Stimulated activated CD4-positive, alpha-beta T cell treated with anti-CD3 and anti-CD28 coated beads, Interleukin-2, amount 100 ng/mL, for 4 hours (primary cell): ENCODE measurements at regions not wholly inside any gene's neighbourhood (a gene's known extent, or its start where the extent isn't known, plus 50 kb on each side); places are given as distances from the start of the nearest gene placed in this dataset.
"Not testable (repeated sequence)": the region's sequence is repeated elsewhere in the genome, so short reads cannot be mapped to it uniquely, and the experiment has no call there.

ENCODE experiments used
- DNase-seq: peaks from one replicate; pipeline ENCODE4 v3.0.0-alpha.2; 2020; ENCODE audit warnings: low read depth

DNA sequence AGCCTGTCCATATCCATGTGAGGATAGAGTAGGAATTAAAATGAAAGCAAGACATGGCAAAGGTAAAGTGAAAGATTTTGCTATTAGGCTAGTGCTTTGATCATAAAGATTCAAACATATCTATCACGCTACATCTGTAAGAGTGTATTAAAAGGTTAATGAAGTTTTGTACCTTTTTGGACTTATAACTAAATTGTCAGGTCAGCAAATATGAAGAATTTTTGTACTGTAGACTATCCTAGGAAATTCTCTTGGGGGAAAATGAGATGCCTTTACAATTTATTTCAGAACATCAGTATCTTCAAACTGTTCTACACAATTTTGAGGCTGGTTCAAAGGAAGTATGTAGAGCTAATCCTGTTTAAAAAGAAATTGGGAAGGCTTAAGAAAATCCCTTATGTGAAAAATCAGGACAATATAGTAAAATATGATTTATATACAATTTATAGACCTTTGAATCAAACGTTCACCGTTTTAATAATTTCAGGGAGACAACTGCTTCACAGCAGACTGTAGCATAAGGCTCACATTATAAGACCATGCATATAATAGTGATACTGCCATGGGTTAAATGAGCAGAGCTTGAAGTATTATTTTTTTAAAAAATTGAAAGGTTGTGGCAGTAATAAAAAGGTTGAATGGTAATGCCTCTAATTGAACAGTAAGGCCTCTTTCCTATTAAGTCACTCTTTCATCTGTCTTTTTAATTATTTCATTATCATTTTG is 639.5 kb upstream of the ARRDC3 start:
- DNase-seq = no peak

- DNase-seq = no peak
Measured at GRCh38 chr5:92019376-92019990, 636.4 kb upstream of the ARRDC3 start.

DNA sequence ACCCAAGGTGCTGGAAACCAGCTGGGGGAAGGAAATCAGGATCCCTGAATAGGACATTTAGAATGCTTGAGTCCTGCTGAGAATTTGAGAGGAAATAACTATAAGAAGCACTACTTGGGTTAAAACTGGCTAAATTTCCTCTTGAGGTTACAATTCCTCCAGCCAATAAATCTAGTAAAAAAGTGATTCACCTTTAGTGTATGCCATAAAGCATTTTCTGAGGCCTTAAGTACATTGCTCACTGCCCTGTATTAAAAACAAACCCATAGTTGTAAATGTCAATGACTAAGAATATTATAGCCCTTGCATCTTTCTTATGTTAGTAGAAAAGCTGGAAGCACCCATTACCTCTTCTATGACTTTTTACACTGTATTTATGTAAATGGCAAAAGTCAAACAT is 634.7 kb upstream of the ARRDC3 start:
- no peak for DNase-seq

DNA sequence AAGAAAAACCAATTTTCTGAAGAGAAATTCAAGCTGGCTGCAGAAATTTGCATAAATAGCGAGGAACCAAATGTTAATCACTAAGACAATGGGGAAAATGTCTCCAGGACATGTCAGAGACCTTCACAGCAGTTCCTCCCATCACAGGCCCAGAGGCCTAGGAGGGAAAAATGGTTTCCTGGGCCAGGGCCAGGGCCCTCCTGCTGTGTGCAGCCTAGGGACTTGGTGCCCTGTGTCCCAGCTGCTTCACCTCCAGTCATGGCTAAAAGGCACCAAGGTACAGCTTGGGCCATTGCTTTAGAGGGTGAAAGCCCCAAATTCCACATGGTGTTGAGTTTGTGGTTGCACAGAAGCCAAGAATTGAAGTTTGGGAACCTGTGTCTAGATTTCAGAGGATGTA is 628.7 kb upstream of the ARRDC3 start:
- not testable (repeated sequence) for DNase-seq

DNA sequence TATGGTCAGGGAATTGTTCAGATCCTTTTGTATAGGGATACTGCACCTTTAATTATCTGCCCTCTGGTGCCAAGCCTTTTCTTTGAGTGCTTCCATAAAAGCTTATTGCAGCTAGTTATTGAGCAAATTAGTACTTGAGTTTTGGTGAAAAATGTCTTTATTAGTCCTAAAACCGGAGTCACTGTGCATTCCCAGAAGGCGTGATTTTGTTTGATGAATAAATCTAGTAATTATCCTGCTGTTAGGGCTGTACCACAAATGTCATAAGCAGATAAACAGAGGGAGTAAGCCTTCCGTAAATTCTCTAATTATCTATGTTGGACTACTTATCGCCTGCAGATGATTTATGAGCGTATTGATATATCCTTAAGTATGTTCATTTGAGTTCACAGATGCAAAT is 620.7 kb upstream of the ARRDC3 start:
- no peak for DNase-seq

- no peak for DNase-seq
Measured at GRCh38 chr5:92002721-92003274, 619.7 kb upstream of the ARRDC3 start.

DNA sequence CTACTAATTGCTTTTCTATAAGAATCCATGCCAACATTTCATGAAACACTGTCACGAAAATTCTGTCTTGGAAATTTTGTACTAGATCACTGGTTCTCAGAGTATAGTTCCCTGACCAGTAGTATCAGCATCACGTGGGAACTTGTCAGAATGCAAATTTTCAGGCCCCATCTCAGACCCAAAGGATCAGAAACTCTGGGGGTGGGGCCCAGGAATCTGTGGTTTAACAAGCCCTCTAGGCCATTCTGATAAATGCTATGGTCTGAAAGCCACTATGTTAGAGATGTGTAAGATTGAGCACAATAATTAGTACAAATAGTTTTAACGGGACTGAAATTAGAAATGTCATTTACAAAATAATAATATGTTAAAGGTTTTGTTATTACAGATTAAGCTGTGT is 615.7 kb upstream of the ARRDC3 start:
- no peak for DNase-seq

- DNase-seq = no peak
Measured at GRCh38 chr5:91983869-91984268, 600.8 kb upstream of the ARRDC3 start.

- no peak for DNase-seq
Measured at GRCh38 chr5:91978221-91978882, 595.2 kb upstream of the ARRDC3 start.

DNA sequence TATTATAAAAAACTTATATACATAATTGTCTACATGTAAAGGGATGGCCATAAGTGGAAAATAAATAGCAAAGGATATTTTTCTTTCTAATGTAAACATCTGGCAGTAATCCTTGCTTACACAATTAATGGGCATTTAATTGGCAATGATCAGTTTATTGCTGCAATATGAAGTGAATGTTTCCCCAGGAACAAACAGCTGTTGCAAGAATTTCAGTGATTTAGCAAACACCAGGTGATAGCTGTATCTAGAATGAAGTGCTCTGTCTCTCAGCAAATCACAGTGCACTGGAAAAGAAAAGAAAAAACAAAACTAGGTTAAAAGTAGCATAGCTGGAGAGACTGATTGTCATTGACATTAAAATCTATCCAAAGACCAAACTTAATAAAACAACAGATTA is 594.5 kb upstream of the ARRDC3 start:
- no peak for DNase-seq

GRCh38 chr5:91976451-91976850 is 593.3 kb upstream of the ARRDC3 start:
- DNase-seq = no peak

DNA sequence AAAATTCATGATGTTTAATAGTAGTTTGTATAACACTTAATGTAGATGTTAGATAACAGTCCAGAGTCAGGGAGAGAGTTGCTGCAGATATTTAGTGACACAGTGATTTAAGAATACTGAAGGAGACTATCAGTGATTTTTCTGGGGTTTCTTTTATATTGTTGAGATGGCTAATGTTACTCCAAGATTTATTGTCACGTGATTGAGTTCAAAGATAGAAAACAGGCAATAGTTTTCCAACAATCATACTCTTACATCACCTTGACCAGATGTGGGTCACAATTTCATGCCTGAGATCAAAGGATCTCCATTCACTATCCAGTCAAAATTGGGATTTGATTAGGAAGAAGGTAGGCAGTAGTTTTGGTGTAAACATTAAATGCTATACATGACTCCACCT is 580.0 kb upstream of the ARRDC3 start:
- no peak for DNase-seq

DNA sequence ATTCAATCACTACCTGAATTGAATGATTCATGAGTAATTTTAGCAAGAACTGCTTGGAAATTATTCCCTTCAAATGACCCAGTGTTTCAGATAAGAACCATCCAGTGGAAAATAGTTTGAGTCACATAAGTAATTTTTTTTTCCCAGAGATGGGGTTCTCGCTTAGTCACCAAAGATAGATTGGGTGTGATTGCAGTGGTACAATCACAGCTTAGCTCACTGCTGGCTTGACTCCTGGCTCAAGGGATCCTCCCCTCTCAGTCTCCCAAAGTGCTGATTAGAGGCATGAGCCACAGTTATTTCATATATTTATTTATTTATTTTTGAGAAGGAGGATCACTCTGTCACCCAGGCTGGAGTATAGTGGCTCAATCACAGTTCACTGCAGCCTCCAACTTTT is 574.5 kb upstream of the ARRDC3 start:
- no peak for DNase-seq

DNA sequence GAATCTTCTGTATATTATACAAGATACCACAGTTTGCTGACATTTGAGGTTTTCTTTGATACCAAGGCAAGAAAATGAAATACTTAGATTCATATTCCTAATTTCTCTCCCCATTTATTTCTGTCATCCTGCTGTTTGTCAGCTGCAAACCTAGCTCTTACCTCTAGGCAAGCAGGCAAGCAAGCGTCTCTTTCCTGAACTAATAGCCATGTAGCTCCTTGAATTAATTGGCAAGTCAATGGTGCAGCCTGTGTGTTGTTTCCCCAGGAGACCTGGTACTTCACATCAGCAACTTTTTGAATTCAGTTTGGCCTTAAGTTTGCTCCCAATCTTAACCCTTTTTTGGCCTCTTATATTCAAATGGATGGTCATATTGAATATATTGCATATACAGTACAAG is 573.6 kb upstream of the ARRDC3 start:
- no peak for DNase-seq

- DNase-seq = no peak
Measured at GRCh38 chr5:91955610-91956009, 572.5 kb upstream of the ARRDC3 start.

- DNase-seq = no peak
Measured at GRCh38 chr5:91954136-91954535, 571.0 kb upstream of the ARRDC3 start.

DNA sequence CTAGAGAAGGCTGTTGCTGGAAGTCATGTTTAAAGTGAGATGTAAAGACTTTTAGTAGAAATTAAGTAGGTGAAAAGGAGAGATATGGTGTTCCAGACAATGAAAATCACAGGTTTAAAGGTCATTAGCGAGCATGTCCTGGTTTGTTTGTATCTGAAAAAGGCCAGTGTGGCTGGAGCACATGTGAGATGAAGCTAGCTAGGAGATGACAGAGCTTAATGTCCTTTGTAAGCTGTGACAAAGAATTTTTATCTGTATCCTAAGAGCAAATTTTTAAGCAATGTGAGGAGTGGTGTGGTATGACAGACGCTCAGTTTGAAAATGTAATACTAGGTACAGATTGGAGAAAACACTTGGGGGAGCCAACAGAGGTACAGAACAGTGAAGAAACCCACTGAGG is 567.2 kb upstream of the ARRDC3 start:
- no peak for DNase-seq

GRCh38 chr5:91946870-91947269 is 563.8 kb upstream of the ARRDC3 start:
- no peak for DNase-seq

- no peak for DNase-seq
Measured at GRCh38 chr5:91941588-91941987, 558.5 kb upstream of the ARRDC3 start.

GRCh38 chr5:91938441-91938840 is 555.3 kb upstream of the ARRDC3 start:
- DNase-seq = no peak

- no peak for DNase-seq
Measured at GRCh38 chr5:91937121-91937520, 554.0 kb upstream of the ARRDC3 start.

DNA sequence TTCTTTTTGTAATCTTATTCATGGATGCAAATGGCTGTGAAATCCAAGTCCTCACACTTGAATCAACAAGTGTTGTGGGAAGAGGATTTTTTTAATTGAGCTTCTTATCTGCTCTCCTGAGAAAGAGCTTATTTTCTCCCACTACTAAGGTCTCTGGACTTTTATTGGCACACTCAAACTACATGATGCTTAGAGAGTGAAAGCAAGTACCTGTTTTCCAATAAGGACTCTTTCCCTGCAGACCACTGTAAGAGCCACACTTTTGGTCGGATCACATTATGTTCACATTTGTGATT is 546.4 kb upstream of the ARRDC3 start:
- no peak for DNase-seq

- no peak for DNase-seq
Measured at GRCh38 chr5:91928754-91929521, 545.8 kb upstream of the ARRDC3 start.
